NCI-H1436 (cell line): ENCODE measurements at regions not wholly inside any gene's neighbourhood (a gene's known extent, or its start where the extent isn't known, plus 50 kb on each side); places are given as distances from the start of the nearest gene placed in this dataset.

Experiments
- DNase-seq: peaks from one replicate; lab custom pipeline; 2025; lab: John Stamatoyannopoulos, UW

DNA sequence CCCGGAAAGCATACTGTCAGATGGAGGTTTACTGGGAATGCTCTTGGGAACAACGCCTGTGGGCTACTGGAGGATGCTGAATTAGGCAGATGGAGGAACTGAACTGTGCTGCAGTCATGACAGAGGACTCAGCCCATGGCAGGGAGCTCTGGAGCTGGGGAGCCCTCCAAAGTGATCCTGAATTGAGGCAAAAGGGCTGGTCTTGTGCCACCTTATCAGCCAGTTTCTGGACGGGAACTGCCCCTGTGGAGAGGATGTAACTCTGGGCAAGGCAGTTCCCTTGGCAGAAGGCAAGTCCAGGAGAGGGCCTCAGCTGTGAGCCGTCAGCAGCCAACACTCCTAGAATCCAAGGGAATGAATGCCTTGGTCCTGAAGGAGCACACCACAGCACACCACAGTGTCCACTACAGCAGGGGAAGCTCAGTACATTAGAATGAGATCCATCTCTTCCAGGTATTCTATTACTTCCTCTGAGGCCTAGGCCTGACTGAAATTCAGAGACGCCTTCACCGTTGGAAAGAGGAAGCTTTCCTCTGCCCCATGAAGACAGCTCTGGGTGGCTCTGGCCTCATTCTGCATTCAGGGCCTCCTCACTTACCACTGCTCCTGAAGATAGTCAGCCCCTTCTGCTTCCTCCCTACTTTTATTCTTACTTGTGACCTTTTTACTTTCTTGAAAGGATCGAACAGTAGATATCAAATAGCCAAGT, 139.6 kb upstream of the GPR26 start:
- no peak for DNase-seq

- no peak for DNase-seq
These were observed 139.0 kb upstream of the GPR26 start for GRCh38 chr10:123527151-123527550.

DNA sequence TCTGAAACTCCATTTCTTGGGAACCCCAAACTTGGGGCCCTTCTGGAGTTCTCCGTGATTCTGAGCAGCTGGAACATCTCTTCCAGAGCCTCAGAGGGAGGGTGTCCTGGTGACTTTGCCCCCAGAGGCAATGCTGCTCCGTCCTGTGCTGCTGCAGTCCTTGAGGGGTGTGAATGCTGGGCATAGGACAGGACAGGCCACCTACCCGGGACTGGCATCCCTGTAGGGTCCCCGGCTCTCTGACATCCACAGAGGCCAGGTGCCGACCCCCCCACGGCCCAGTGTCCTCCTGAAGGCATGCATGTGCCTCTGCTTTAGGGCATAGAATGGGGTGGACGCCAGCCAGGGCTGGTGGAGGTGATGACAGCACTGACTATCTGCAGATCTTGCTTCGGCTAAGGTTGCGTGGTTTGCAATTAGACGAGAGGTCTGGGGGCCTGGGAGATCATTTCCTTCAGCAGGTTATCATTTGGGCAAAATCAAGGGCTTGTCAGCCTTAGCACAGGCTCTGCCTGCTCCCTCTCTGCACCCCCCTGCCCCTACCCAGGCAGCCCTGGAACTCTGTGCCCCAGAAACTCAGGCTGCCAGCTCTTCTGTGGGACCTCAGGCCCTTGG, 136.9 kb upstream of the GPR26 start:
- DNase-seq, result no peak

DNA sequence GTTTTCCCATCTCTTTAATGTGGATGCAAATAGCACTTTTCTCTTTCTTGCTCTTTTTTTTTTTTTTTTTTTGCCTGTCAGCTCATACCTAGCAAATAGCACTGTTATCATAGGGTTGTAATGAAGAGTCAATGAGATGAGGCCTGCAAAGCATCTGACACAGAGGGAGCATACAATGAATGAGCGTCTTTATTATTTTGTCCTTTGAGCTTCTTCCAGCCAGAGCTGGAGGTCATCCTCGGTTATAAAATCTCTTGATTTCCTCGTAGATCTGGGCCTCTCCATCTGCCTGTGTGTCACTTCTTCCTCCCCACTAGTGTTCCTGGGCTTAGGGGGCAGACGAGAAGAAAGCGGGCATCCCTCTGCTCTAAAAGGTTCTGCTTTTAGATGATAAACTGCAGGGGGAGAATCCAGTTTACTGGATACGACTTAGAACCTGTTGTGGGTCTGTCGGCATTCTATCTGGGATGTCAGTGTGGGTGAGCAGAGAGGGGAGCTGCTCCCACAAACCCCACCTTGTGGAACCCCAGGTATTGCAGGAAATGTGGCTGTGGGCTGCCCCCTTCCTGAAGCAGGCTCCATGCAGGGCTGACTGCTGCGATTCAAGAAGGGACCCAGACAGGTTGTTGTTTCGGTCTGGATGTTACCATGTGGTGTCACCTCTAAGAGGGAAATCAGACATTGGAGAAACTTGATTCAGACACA, 135.8 kb upstream of the GPR26 start:
- no peak for DNase-seq

- no peak for DNase-seq
These were observed 130.8 kb upstream of the GPR26 start for GRCh38 chr10:123535386-123535785.

DNA sequence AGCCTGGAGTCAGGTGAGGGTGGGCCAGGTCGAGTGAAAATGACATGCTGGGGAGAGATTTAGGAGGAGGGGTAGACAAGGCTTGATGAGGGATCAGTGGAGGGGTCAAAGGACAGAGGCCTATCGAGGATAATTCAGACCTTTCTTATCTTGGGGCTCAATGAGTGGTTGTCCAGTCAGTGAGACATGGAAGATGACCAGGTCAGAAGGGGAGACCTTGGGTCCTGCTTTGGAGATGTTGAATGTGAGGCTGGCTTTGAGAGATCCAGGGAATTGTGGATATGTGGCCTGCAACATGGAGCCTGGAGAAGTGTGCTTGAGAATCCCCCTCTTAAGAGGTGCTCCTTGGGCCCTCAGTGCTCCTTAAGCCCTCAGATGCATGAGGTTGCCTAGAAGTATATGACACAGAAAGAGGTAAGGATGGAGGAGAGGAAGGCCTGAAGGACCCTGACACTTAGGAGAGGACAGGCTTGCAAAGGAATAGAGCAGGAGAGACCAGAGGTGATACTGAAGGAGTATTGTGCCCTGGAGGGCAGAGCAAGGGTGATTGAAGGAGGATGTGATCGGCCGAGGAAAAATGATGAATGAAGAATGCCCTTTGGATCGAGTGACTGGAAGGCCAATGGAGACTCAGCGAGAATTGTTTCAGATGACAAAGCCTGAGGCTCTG, 129.8 kb upstream of the GPR26 start:
- no peak for DNase-seq

DNA sequence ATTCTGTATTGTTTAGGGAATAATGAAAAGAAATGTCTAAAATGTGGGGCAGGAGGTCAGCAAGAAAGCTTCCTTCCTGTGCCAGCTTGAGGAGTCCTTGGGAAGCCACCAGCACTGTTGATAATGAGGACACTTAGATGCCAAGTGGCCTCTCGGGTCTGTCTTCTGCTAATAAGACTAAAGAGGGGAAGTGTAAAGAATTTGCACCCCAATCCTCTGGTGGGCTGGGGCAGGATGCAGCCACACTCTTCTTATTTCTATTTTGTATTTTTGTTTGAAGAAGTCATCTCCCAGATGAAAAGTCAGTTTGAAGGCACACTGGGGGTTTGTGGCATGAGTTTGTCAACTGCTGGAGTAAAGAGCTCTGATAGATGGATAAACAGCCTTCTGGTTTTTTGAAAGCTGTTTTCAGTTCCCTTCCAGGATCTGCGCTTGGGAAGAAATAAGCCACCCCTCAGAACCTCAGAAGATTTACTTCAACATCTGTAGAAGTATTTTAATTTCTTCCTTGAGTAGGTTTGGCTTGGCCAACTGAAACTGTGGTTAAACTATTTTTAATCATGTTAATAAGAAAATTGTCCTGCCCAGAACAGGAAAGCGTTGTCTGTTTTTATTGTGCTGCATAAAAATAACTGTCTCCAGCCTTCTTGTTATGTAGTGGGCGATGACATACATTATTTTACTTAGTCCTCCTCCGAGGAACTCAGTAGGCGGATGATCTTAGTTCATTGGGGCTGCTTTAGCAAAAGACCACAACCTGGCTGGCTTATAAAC, 128.8 kb upstream of the GPR26 start:
- DNase-seq, result no peak

DNA sequence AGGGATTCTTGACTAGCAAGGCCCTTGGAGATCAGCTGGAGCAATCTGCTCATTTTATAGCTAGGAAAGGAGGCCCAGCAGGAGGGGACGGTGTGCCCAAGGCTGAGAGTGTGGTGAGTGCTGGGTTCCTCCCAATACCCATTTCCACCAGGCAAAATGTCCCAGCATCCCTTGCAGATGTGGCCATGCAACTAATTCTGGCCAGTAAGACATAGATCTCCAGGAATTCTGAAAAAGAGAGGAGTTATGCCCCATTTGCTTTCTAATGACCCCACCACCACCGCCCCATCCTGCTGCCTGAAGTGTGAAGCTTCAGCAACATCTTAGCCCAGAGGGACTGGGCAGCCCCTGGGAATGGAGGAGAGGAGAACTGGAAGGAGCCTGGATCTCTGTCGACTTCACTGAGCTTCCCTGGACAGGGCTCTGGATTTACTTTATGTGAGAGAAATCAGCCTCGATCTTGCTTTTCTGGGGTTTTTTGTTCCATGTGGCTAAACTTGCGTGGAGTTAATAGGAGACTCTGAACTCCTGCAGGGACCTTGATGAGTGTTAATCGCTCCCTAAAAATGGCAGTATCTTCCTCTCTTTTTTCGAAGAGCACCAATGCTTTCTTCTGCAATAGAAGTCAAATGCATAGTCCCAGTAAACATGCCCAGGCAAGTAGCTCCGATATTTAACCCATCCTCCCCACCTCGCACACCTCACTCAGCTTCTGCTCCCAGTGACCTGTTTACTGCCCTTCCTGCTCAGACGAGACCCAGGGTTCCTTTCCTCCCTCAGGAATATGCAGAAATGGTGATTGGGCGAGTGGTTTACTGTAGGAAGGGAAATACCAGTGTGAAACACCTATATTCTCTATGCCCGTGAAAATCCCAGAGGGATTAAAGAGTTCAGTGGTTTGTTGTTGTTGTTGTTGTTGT, 127.5 kb upstream of the GPR26 start:
- no peak for DNase-seq

DNA sequence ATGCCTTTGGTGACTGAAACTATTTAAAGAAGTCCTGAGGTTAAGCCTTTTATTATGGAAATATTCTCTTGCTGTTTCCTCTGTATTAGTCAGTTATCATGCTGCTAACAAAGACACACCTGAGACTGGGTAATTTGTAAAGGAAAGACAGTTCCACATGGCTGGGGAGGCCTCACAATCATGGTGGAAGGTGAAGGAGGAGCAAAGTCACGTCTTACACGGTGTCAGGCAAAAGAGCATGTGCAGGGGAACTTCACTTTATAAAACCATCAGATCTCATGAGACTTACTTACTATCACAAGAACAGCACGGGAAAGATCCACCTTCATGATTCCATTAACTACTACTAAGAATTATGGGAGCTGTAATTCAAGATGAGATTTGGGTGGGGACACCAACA, 121.2 kb upstream of the GPR26 start:
- DNase-seq, result no peak

DNA sequence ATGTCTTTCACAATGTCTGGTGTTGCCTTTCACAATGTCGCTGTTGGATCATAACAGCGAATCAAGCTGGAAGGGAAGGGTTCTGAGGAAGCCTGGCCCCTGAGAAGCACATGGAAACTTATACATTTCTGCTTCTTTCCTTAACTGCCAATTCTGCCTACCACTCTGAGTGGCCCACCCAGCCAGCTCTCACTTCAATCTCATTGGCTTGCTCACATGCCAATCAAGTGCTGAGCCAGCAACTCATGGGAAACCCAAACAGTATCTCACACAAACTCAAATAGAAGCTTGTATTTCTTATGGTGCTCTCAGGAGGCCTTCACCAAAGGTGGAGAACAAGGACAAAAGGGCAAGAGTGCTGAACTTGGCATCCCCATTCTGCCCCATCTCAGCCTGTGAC, 117.4 kb upstream of the GPR26 start:
- DNase-seq, result no peak

- DNase-seq, result no peak
These were observed 116.2 kb upstream of the GPR26 start for GRCh38 chr10:123549761-123550454.

DNA sequence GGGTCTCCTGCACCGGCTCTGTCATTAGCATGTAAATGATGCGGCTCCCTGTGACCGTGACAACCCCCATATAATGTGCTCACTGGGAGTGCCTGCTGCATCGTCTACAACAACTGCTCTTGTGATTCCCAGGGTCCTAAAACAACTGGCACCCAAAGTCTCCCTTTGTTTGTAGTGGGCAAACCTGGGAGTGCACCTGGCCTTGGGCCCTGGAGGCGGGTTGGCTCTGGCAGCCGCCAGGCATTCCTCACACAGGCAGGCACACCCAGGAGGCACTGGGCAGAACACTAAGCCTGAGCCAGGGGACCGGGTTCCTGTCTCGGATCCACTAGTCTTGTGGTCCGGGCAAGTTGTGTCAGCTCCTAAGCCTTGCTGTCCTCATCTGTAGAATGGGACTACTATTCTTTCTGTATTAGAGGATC, 115.5 kb upstream of the GPR26 start:
- no peak for DNase-seq

DNA sequence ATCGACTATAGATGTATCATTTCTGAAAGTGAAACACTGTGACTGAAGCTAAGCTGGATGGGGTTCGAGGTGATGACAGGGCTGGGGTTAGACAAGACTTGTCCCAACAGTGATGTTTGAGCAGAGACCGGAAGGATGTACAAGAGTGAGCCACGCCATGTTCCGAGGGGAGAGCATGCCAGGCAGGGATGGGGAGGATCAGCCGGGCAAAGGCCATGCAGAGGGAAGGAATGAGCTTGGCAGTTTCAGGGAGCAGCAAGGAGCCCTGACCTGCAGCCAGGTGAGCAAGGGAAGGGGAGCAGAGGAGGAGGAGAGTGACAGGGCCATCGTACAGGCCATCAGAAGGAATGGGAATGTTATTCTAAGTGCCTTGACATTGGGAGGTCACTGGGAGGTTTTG, 114.9 kb upstream of the GPR26 start:
- no peak for DNase-seq

GRCh38 chr10:123552760-123553554, 113.2 kb upstream of the GPR26 start:
- DNase-seq, result no peak

- no peak for DNase-seq
These were observed 112.2 kb upstream of the GPR26 start for GRCh38 chr10:123553810-123554430.

DNA sequence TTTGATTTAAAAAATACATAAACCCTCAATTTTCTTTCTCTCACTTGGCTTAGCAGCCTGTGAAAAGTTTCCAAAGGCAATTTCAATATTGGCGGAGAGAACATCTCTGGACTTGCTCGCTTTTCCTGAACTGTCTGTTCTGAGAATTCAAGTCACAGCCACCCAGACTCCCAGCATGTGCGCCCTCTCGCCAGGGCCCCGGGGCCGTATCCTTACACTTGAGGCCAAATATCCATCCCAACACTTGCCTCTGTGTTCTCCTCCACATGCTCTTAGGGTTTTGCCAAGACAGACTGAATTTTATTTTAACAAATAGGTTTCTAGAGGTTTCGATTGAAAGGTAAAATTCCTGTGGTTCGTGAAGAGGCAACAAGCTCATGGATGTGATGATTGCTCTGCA, 111.5 kb upstream of the GPR26 start:
- no peak for DNase-seq

- no peak for DNase-seq
These were observed 110.5 kb upstream of the GPR26 start for GRCh38 chr10:123555616-123556015.

DNA sequence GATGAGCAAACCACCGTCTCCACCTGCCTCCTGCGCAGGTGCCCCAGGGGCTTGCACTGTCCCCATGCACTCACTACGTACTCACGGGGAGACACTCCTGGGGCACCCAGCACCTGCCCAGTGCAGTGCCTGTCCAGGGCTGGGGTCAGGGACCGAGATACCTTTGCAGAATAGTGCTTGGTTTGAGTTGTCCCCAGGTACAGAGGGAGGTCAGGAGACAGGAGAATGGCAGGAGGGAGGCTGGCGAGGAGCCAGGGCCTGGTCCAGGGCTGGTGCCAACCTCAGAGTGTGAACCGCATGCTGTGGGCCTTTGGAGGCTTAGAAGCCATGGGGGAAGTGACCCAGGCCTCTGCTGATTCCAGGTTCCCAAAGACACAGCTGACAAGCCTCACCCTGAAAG, 110.1 kb upstream of the GPR26 start:
- no peak for DNase-seq

GRCh38 chr10:123556736-123557135, 109.4 kb upstream of the GPR26 start:
- no peak for DNase-seq
